HG03064 (cell line): ENCODE measurements at regions not wholly inside any gene's neighbourhood (a gene's known extent, or its start where the extent isn't known, plus 50 kb on each side); places are given as distances from the start of the nearest gene placed in this dataset.

Experiments used
- ATAC-seq: cut with Tn5 transposase; IDR thresholded peaks from one replicate; pipeline ENCODE4 v1.9.1; 2021; ENCODE audit warnings: low read depth; ENCODE audit not compliant: unreplicated experiment

DNA sequence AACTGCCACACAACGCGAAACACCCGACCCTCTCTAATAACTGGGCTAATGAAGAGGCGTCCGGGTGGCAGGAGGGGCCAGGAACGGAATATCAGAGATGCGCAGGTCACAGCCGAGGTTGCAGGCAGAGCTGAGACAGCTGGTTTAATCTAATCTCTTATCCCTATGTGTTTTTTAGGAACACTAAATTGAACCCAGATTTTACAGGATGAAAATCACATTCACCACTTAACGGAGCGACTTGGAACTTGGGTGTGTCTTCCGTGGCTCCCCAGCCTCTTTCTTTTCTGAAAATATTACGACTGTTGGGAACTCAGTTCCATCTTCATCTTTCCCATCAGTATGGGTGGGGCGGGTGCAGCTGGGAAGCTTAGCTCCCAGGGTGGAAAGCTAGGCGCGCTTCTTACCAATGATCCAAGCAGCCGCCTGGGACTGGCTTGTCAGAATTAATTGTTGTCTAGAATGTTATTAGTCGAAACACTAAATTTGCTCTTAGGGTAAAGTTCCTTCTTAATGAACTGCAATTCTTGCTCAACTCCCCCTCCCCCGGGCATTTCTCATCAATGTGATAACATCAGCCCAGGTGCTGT, 92.5 kb downstream of the IRX2 start:
- ATAC-seq, result no peak

DNA sequence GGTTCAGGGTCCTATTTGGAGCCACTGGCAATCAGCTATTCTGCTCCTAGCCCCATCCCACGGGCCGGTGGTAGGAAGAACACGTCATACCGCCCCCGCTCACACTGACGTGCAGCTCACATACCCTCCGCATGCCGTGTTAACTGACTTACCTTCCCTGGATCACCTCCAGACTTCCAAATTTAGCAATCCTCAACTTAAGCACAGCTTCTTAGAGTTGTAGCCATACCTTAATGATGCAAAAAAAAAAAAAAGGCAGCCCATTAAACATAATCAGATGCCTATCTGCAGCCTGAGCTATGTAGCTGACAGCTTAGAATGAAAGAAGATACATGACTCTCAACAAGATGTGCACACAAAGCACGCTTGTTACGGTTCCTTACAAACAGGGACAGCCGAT, 93.0 kb downstream of the IRX2 start:
- ATAC-seq, result no peak

DNA sequence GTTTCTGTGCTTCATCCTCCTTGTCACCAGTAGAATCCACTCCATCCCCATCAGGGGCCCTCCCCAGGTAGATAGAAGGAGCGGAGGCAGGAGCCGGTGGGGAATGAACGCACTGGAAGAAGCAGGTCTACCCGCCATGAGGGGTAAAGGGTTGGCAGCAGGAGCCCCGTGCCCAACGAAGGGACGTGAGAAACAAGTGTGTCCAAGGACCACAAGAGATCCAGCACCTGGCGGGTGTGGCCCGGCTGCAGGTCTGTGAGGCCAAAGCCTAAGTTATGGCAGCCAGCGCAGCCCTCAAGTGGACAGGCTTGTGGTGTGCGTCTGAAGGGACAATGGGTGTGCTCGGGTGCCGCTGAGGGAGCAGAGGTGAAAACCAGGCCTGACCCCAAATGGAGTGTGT, 94.3 kb downstream of the IRX2 start:
- ATAC-seq, result no peak

DNA sequence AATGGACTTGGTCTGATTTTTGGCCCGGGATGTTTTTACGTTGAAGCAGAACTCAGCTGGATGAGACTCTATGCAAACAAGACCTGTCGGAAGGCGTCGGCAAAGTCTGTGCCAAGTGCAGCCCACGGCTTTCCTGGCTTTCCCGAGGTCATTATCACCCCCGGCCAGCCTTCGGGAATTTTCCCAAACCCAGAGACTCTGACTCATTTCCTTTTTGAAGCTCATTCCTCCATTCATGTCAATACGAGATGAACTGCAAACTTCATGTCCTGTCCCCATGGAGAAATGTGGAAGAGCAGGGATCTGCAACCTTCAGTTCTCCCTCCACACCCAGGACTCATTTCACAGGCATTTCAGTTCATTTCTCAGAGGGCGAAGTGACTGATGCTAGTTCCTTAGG, 95.3 kb downstream of the IRX2 start:
- no peak for ATAC-seq

DNA sequence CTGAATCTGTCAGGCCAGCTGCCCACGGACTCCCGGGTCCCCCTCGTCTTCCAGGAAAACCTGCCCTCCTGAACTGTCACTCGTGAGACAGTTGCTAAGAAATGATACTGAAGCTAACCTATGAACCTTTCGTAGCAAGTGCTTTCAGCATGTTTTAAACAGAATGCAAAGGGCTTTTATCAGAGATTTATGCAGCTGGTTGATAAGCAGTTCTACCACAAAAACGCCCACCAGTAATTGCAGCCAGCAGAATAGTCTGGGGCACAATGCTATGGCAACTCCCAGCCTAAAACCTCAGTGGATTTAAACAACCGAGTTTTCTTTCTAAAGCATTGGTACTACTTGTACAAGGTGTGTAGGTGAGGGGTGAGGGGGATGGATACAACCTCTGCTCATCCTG, 97.5 kb downstream of the IRX2 start:
- no peak for ATAC-seq

DNA sequence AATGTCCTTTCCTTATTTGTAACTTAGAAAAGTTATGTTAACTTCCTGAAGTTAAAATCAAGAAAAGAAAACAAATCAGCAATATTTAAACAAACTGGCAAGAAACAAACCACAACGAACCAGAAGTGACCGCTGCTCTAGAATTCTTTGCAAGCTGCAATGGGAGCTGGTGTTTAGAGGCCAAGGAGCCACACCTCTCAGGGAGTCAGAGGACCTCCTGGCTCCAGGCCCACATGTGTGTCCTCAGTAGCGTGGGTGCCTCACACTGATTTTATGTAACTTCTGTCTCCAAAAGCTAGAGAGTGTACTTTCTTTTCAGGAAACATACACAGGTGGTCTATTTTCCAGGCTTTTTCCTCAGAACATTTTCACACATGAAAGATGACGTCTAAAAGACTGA, 100.4 kb downstream of the IRX2 start:
- no peak for ATAC-seq

DNA sequence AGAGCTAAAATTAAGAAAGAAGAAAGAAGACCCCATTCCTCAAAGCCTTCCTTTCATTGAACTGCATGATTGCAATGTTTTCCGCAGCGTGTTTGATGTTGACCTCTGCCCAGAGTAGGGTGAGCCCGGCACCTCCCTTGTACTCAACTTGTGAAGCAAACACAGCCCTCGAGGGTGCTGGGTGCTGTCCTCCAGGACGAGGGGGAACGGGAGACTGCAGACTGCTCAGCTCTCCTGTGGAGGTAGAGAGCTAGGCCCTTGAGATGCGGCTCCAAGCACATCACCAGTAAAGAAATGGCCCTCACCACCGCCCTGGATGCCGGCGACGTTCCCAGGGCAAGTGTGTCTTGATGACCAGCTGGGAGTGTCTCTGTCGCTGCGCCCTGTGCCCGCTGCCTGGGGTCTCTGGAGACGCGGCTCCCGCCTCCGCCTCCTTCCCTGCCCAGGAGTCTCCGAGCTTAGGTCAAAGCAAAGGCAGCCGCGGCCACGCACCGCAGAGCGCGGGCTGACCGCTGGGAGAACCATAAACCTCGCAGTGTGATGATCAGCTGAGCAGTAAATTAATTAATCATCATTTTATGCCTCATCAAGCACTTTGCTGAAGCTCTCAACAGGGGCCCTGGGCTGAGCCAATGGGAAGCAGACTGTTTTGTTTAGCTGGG, 108.7 kb downstream of the IRX2 start:
- no peak for ATAC-seq

DNA sequence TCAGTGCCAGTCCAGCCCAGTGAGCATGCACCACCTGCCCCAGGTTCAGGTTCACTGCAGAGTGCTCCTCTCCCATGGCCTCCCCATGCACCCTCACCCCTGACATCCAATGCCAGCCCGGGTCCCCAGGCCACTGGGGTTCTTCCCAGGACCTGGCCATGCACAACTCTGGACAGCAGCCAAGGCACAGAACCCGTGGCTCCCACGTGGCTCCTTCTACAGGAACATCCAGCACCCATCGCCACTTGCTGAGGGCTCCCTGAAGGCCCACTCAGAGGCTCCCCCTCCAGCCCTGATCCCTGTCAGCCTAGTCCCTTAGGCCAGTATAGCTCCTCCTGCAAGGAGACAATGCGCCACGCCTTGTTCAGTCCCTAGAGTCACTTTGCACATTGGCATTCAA, 110.8 kb downstream of the IRX2 start:
- ATAC-seq, result no peak

DNA sequence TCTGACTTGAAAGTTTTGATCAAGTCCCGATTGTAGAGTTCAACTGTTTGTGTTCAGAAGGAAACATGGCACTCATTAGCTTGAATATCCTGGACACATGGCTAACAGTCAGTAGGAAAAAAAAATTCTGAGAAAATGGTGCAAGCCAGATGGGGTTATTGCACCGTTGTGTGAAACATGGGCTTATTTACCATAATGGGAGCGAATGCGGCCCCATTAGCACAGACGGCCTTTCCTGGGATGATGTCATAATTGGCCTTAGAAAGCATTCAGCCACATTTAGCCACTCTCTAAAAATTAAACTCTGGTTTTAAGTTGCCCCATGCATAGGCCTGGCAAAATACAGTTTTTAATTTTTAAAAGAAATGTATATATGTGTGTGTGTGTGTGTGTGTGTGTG, 112.1 kb downstream of the IRX2 start:
- no peak for ATAC-seq

DNA sequence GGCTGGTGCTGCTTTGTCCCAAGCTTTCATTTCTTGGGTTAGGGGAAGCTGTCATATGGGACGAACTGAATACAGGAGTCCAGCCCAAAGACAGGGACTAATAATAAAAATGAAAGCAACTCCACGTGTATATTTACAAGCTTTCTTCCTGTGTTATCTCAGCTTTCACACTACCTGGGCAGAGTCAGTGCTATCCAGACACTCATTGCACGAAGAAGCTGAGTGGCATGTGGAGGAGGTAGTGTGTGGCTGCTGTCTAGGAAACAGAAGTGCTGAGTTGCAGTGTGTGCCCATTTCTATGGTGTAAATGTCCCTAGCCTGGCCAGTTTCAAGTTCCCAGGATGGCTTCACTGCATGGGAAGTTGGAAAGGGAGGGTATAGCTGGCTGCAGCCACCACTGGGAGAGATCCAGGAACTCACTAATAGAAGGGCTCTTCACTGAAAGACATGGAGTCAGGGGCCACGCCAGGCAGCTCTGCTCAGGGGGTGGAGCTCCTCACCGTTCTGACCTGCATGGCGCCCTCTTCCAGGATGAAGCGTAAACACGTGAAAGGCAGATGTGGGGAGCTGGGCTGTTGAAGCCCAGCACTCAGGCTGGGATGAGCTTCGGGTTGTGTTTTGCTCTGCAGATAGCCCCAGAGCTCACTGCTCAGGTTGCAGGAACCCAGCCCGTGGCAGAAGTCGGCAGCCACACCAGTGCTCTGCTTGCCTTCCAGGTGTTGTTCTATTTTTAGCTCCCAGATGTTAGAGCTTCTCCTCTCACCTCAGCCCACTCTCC, 116.9 kb downstream of the IRX2 start:
- ATAC-seq, result no peak

DNA sequence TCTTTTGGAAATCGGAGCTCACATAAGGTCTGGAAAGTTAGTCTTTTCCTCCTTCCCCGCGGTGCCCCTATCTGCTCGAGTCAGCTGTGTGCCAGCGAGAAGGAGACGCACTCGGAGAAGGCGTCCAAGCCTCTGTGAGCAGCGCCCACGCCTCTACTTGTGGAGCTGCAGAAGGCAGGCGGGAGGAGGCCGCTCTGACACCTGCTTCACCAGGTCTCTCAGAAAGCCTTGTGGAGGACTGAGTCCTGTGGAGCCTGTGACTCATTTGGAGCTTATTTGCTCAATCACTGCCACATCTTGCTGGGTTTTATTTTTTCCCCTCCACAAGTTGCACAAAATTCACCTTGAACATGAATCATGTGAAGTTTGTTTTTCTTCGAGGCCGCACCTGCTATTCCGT, 117.5 kb downstream of the IRX2 start:
- ATAC-seq, result no peak

DNA sequence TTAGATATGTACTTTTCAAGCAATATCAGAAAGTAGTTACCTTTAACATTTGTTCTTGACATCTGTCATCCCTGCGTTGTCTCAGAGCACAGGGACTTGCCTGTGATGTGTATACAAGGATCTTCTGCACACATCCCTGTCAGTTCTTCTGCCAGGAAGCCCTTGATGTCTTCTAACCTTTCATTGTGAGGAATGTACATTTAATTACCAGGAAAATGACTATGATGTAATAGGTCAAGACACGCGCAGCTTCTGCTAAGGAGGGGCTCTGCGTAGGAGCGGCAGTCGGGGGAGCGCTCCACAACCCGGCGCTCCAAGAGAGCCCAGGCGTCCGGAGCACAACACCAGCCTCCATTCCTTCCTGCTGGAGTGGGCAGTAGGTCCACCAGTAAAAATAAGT, 119.7 kb downstream of the IRX2 start:
- no peak for ATAC-seq

DNA sequence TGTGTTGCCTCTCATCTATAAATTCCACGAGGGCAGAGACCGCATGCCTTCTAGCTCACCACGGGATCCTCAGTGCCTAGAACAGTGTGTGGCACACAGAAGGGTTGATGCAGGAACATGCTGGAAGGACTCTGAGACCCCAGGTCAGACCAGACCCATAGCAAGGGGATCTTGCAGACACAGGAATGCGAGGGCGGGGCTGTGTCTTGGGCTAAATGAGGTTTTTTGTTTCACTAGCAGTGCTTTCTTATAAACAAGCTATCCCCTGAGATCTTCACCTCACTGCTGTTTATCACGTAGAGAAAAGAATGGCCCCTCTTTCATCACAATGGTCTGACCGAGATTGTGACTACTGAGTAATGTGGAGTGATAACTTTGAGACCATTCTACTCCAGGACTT, 122.4 kb downstream of the IRX2 start:
- ATAC-seq, result no peak

DNA sequence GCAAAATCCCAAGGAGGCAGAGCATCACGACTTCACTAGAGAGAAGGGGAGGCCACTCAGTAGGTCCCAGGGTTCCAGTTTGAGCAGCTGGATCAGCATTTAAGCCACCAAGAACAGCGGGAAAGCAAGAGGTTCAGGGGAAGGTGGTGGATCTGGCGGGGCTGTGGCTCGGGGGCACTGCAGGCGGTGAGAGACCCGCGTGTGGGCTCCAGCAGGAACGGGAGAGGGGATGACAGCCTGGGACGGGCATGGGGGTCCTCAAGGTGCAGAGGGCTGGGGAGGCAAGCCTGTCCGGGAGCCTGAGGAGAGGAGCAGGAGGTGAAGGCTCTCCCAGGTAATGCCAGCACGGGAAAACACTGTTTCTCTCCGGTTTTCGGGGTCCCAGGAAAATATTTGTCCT, 123.6 kb downstream of the IRX2 start:
- ATAC-seq, result no peak

DNA sequence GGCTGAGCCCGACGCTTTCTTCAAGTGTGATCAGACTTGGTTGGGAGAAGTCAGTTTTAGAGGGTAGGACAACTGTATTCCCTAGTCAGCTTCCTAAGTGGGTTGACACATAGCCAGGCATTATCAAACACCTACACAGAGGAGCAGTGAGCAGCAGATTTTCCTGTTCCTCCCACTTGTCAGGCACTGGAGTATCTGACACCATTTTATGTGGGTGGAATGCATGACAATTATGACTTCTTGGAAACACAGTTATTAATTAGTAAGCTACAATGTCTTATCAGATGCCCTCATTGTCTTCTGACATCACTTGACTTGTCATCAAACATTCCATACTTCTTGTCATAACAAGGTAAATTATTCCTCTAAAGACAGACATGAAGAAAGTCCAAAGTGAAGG, 124.9 kb downstream of the IRX2 start:
- ATAC-seq, result no peak

DNA sequence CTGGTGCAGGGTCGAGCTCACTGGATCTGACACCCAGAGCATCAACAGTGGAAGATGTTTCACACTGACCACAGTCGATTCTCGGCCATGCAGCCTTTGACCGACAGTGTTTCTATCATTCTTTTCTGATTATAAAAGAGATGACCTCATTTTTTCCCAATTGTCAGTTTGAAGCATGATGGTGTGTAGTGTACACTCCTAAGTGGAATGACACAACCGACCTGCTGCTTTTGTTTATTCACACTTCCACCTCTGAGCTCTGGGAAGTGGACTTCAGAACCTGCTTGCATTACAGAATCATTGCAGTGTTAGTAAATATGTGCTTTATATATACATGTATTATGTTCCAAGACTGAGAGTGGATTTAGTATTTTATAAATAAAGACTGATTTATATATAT, 128.6 kb downstream of the IRX2 start:
- no peak for ATAC-seq

DNA sequence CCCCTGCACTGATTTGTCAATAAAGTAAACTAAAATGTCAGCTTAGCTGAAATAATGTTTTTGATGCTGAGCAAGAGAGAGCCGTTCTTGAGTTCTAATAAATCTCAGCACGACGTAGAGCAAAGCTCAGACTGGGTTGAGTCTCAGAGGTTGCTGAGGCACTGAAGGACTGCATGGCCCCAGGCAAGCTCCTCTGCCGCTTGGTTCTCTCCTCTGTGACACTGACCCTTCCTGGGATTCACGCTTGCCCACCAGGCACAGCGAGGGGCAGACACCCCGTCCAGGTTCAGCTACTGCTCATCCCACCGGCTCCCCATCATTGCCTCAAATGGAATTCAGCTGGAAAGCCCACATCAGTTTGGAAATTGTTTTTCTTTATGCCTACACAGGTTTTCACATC, 129.8 kb downstream of the IRX2 start:
- no peak for ATAC-seq

DNA sequence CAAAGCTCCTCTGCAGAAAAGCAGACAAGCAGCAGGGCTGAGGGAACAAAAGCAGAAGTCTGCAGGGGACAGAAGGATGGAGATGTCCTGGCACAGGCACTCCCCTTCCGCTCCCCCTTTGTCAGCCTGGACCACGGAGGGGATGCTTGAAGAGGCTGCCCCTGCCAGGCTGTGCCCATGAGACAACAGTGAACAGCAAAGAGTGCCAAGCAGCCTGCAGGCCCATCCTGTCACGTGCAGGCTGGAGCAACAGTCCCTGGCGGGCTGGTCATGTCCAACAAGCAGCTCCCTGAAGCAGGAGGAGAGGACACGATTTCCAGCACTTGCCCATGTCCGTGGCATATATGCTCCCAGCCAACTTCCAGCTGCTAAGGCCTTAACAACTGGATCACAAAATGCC, 132.3 kb downstream of the IRX2 start:
- no peak for ATAC-seq

DNA sequence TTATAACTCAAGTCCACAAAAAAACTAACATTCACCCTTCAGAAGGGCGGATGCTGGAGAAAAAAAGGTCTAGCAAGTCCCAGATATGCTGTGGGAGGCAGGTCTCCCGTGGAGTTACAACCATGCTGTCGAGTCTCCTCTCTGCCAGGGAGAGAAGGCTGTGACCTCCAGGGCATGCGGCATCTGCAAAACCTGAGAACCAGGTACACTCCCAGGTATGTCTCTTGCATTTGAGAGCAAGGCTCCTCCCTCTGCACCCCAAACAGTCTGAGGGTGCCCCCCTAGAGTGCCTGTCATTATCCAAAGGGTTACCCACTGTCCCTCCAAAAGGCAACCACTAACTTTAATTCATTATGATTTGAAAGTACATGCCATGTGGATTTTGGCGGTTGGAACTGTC, 134.0 kb downstream of the IRX2 start:
- no peak for ATAC-seq

DNA sequence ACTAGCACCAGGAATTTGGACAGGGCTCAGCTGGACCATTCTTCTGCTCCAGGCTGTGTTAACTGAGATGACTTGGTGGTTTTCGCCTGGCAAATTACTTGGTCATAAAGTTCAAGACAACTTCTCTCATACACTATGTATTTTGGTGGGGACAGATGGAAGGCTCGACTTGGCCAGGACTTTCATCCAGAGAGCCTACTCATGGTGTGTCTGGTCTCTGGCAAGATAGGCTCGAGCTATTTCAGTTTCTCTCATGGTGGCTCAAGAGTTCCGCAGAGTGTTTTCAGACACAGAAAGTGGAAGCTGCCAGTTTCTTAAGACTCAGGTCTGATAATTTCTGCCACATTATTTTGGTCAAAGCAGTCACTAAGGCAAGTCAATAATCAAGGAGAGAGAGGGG, 135.6 kb downstream of the IRX2 start:
- ATAC-seq, result no peak

DNA sequence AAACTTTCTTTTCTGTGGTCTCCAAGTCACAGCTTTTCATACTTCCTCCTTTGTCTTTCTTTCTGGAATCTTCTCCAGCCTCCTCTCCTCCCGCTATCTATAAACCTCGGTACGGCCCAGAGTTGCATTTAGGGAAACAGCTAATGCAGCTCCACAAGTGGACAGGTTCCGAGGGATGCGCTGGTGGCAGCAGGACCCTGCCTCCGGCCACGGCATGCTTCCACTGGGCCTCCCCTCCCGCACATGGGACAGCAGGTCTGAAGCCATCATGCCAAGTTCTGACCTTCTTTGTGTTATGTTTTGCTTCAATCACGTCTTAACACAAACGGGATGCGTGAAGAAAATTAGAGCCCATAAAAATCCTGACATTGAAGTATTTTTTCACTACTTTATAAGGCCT, 136.9 kb downstream of the IRX2 start:
- no peak for ATAC-seq

DNA sequence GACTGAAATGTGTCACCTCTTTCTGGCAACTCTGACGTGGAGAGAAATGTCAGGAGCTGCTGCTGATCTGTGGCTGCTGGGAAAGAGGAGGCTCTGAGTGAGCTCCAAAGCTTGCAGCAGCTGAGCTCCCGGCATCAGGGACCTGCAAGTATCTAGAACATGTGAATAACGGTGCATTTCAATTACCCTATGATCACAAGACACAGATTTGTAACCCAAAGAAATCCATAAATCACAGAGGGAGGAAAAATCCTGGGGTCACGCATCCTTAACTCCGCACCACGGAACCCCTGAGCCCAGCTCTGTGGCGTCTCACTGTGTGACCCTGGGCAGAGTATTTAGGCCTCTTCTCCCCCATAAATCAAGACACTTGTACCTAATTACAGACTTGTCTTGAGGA, 139.8 kb downstream of the IRX2 start:
- ATAC-seq, result no peak
